K562 (cell line): ENCODE measurements at regions not wholly inside any gene's neighbourhood (a gene's known extent, or its start where the extent isn't known, plus 50 kb on each side); places are given as distances from the start of the nearest gene placed in this dataset.
A peak's percentile ranks its signal among the peaks of the same experiment; 100 is the strongest.

ENCODE experiments used
- ATAC-seq: fragments of 200-7000 bp; cut with Tn5 transposase; 3 replicates; pipeline ENCODE4 v1.9.1; 2020; ENCODE audit warnings: moderate library complexity
- BruUV-seq: library from RNA; stranded (reverse); fragments of 400-500 nt; replicated peaks from 2 replicates; lab custom pipeline; 2021; lab: Mats Ljungman, UMichigan
- CTCF ChIA-PET: fragments of 300-600 bp; formaldehyde crosslinking; extraction: SDS; loops from one replicate; lab custom pipeline; 2021; ENCODE audit warnings: low intra/inter-chr PET ratio; lab: Yijun Ruan, JAX
- POLR2A ChIA-PET: fragments of 300-600, 350-650 bp; sonication (Branson Sonifier 250); formaldehyde crosslinking; extraction: SDS; loops from one replicate; lab custom pipeline; 2021; ENCODE audit warnings: antibody characterized with exemption, inconsistent platforms; lab: Yijun Ruan, JAX
- DNase-seq, 4 experiments: peaks; one replicate each; pipeline versions ENCODE4 v3.0.0 to v3.0.0-alpha.2; 2011 to 2018; ENCODE audit warnings: low spot score in 3 of 4, mixed read lengths in 3 of 4; ENCODE audit errors: extremely low read depth in 1 of 4
- FAIRE-seq: peaks from 2 replicates; lab custom pipeline; 2011; peaks lifted over from hg19 to GRCh38; lab: Jason Lieb, UNC
- H2AFZ ChIP-seq: 2 replicates; pipeline ENCODE4 v1.6.0; 2011; ENCODE audit warnings: low read depth, low read length, control low read depth, inconsistent platforms
- H3K27ac ChIP-seq: fragments of 200-600 bp; 3 replicates; pipeline ENCODE4 v1.8.0; 2011; ENCODE audit warnings: low read depth, mild to moderate bottlenecking, control low read depth, inconsistent platforms, low read length, moderate library complexity, mixed read lengths; ENCODE audit errors: extremely low read depth
- H3K27me3 ChIP-seq, 2 experiments: fragments of 300-600 bp in 1 of 2; 2 replicates in 1 of 2; 3 replicates in 1 of 2; pipeline versions ENCODE4 v1.6.0 to v1.8.0; 2011; ENCODE audit warnings: inconsistent platforms in 2 of 2, low read length in 2 of 2, mild to moderate bottlenecking in 1 of 2, mixed read lengths in 1 of 2, moderate library complexity in 1 of 2; ENCODE audit not compliant: control insufficient read depth in 2 of 2, insufficient read depth in 2 of 2
- H3K36me3 ChIP-seq: fragments of 300-600 bp; 3 replicates; pipeline ENCODE4 v1.8.0; 2011; ENCODE audit warnings: mild to moderate bottlenecking, low read length, inconsistent platforms; ENCODE audit not compliant: control insufficient read depth, insufficient read depth
- H3K4me1 ChIP-seq, 2 experiments: fragments of 200-600 bp in 1 of 2; replicated peaks in 1 of 2; 2 replicates in 1 of 2; 3 replicates in 1 of 2; pipeline versions ENCODE4 v1.5.1 to v1.8.0; 2011; ENCODE audit warnings: inconsistent platforms in 2 of 2, low read length in 2 of 2, mild to moderate bottlenecking in 1 of 2, mixed read lengths in 1 of 2, moderate library complexity in 1 of 2; ENCODE audit not compliant: control insufficient read depth in 2 of 2, insufficient read depth in 2 of 2
- H3K4me2 ChIP-seq: 2 replicates; pipeline ENCODE4 v1.6.1; 2011; ENCODE audit warnings: low read length, control low read depth, inconsistent platforms, mixed read lengths; ENCODE audit not compliant: insufficient read depth
- H3K4me3 ChIP-seq: fragments of 200-600 bp; sonication (generic), shearing (Covaris generic); 2 replicates; pipeline ENCODE4 v1.5.1; 2016; ENCODE audit warnings: control low read depth, inconsistent platforms
- H3K79me2 ChIP-seq: fragments of 200-600 bp; 3 replicates; pipeline ENCODE4 v1.8.0; 2011; ENCODE audit warnings: low read length, inconsistent platforms; ENCODE audit not compliant: control insufficient read depth, insufficient read depth
- H3K9ac ChIP-seq, 2 experiments: 2 replicates each; pipeline versions ENCODE4 v1.6.0 to v1.6.1; 2011; ENCODE audit warnings: low read depth in 2 of 2, low read length in 2 of 2, control low read depth in 1 of 2, inconsistent platforms in 1 of 2, mild to moderate bottlenecking in 1 of 2, mixed read lengths in 1 of 2; ENCODE audit not compliant: insufficient read depth in 1 of 2
- H3K9me1 ChIP-seq: one replicate; pipeline ENCODE4 v1.6.0; 2011; ENCODE audit warnings: inconsistent platforms, mild to moderate bottlenecking, low read length, moderate library complexity; ENCODE audit not compliant: control insufficient read depth, insufficient read depth
- H3K9me3 ChIP-seq: replicated peaks from 2 replicates; pipeline ENCODE4 v1.5.1; 2011; ENCODE audit warnings: low read depth, low read length, inconsistent platforms; ENCODE audit not compliant: control insufficient read depth, insufficient read depth
- H4K20me1 ChIP-seq: replicated peaks from 2 replicates; pipeline ENCODE4 v1.6.1; 2011; ENCODE audit warnings: low read length, inconsistent platforms, mixed read lengths; ENCODE audit not compliant: control insufficient read depth, insufficient read depth
- C11orf30 ChIP-seq: fragments of 450-650 bp; IDR thresholded peaks from 2 replicates; pipeline ENCODE4 v1.6.1; 2016; ENCODE audit warnings: low read depth, mild to moderate bottlenecking
- GTF2B ChIP-seq: IDR thresholded peaks from 2 replicates; pipeline ENCODE4 v1.6.1; 2011; ENCODE audit not compliant: insufficient read length; ENCODE audit errors: extremely low read depth
- MAFF ChIP-seq: IDR thresholded peaks from 2 replicates; pipeline ENCODE4 v1.6.1; 2012; ENCODE audit warnings: low read length, improper control_type of control experiment
- MAFK ChIP-seq: IDR thresholded peaks from 2 replicates; pipeline ENCODE4 v1.6.1; 2011; ENCODE audit warnings: low read length, improper control_type of control experiment
- NCOA1 ChIP-seq: fragments of 450-650 bp; IDR thresholded peaks from 2 replicates; pipeline ENCODE4 v1.6.1; 2016; ENCODE audit warnings: low read depth
- POLR2AphosphoS5 ChIP-seq: IDR thresholded peaks from 2 replicates; pipeline ENCODE4 v1.6.1; 2011; ENCODE audit warnings: mild to moderate bottlenecking, low read depth, low read length, moderate library complexity; ENCODE audit not compliant: control insufficient read depth, insufficient read depth
- RBM14 ChIP-seq: fragments of 200-400 bp; formaldehyde crosslinking; IDR thresholded peaks from 2 replicates; pipeline ENCODE4 v1.6.1; 2018; ENCODE audit warnings: low read depth, mild to moderate bottlenecking, low read length, moderate library complexity, borderline replicate concordance; ENCODE audit not compliant: insufficient read depth
- SMARCC2 ChIP-seq: fragments of 450-650 bp; IDR thresholded peaks from 2 replicates; pipeline ENCODE4 v1.6.1; 2017; ENCODE audit warnings: antibody characterized with exemption, moderate library complexity, mild to moderate bottlenecking, low read depth
- TARDBP ChIP-seq: fragments of 450-650 bp; IDR thresholded peaks from 2 replicates; pipeline ENCODE4 v1.6.1; 2016
- ZBTB7A ChIP-seq: IDR thresholded peaks from 2 replicates; pipeline ENCODE4 v1.6.1; 2011; ENCODE audit warnings: low read depth, mild to moderate bottlenecking, low read length, moderate library complexity, borderline replicate concordance; ENCODE audit not compliant: control insufficient read depth
- ZMIZ1 ChIP-seq, 2 experiments: fragments of 150-350 bp in 1 of 2; IDR thresholded peaks; 2 replicates each; pipeline ENCODE4 v1.6.1; 2012 to 2016; ENCODE audit warnings: low read depth in 2 of 2, low read length in 2 of 2, mild to moderate bottlenecking in 1 of 2, moderate library complexity in 1 of 2
- ZNF41 ChIP-seq: fragments of 250-450 bp; sonication (Bioruptor Pico); conservative IDR thresholded peaks from 2 replicates; pipeline ENCODE4 v1.4.0; 2020; ENCODE audit warnings: mild to moderate bottlenecking
- ZNF592 ChIP-seq: fragments of 450-650 bp; IDR thresholded peaks from 2 replicates; pipeline ENCODE4 v1.6.1; 2017; ENCODE audit warnings: antibody characterized with exemption, mild to moderate bottlenecking
- ZNF699 ChIP-seq: fragments of 250-450 bp; sonication (Bioruptor Pico); IDR thresholded peaks from 2 replicates; pipeline ENCODE4 v1.8.0; 2021; ENCODE audit warnings: mild to moderate bottlenecking, moderate library complexity; ENCODE audit not compliant: insufficient replicate concordance
- WGBS: fragments of 100-300 bp; shearing (Covaris generic); methylation state at CpG from one replicate; pipeline ENCODE4 v1.1.6; 2016; ENCODE audit warnings: low coverage, mixed read lengths; ENCODE audit not compliant: insufficient coverage; ENCODE audit errors: missing lambda C conversion rate; 5-methylcytosine and 5-hydroxymethylcytosine counted together
- in situ Hi-C: fragments of 300-500 bp; cut with MboI; formaldehyde crosslinking; loops from 4 replicates; pipeline ENCODE4 v1.15.0; 2018; ENCODE audit warnings: inconsistent platforms, mixed read lengths
- intact Hi-C: fragments of 100-400 bp; cut with micrococcal nuclease; formaldehyde crosslinking; loops from 2 replicates; pipeline ENCODE4 v1.14.2; 2022

GRCh38 chr1:198893763-198894444 is 255.1 kb downstream of the PTPRC start:
- 2% methylated on average over 4 of the region's 4 CpGs for WGBS
- TF ChIP-seq MAFK: peak; percentile 76
- TF ChIP-seq RBM14: no peak
- TF ChIP-seq GTF2B: no peak
- TF ChIP-seq ZNF592: no peak
- no peak for TF ChIP-seq NCOA1
- TF ChIP-seq ZNF699 (CRISPR knock-in tag): no peak
- no peak for TF ChIP-seq SMARCC2
- no peak for TF ChIP-seq ZBTB7A
- TF ChIP-seq MAFF: peak; percentile 75
- no peak for TF ChIP-seq ZNF41 (CRISPR knock-in tag)
- no peak for TF ChIP-seq POLR2AphosphoS5
- TF ChIP-seq C11orf30: peak; percentile 49; the same call in 1 of the 2 replicates
- TF ChIP-seq TARDBP: no peak
- no peak for TF ChIP-seq ZMIZ1 (IDR thresholded peaks at IDR 0.05; ENCODE audit: low read depth in 2 of 2, low read length in 2 of 2)

More at GRCh38 chr1:198893763-198894444, 255.1 kb downstream of the PTPRC start:
- H4K20me1 ChIP-seq: no peaks in the 10 kb centered on the region
- H3K36me3 ChIP-seq: no peaks in the 10 kb centered on the region
- POLR2A ChIA-PET: no interaction called here
- in situ Hi-C loops (no loop called here), intact Hi-C loops (no loop called here)
- no peak for FAIRE-seq
- H3K4me1 ChIP-seq: no peaks in the 10 kb centered on the region
- H2AFZ ChIP-seq: no peak overlapping the region
- no peaks in the 10 kb centered on the region for H3K27me3 ChIP-seq
- H3K9me3 ChIP-seq: no peaks in the 10 kb centered on the region
- DNase-seq: no peak
- no peaks in the 10 kb centered on the region for H3K9me1 ChIP-seq
- no peak for ATAC-seq
- H3K4me2 ChIP-seq: no peak overlapping the region
- no peak overlapping the region for H3K4me3 ChIP-seq
- CTCF ChIA-PET: no interaction called here
- H3K27ac ChIP-seq: no peak overlapping the region
- no peaks in the 10 kb centered on the region for H3K79me2 ChIP-seq
- no peak overlapping the region for H3K9ac ChIP-seq
- no TSS peak for BruUV-seq
